AG09319 (cell line): ENCODE measurements at regions not wholly inside any gene's neighbourhood (a gene's known extent, or its start where the extent isn't known, plus 50 kb on each side); places are given as distances from the start of the nearest gene placed in this dataset.

Experiments
- DNase-seq: peaks from one replicate; pipeline ENCODE4 v3.0.0-alpha.2; 2010; ENCODE audit warnings: low read depth; ENCODE audit errors: extremely low read depth
- TF ChIP-seq, protein P1 (sequence below): IDR thresholded peaks from 2 replicates; pipeline ENCODE4 v1.5.1; 2011; ENCODE audit warnings: low read depth, mild to moderate bottlenecking, inconsistent platforms, low read length, moderate library complexity

DNA sequence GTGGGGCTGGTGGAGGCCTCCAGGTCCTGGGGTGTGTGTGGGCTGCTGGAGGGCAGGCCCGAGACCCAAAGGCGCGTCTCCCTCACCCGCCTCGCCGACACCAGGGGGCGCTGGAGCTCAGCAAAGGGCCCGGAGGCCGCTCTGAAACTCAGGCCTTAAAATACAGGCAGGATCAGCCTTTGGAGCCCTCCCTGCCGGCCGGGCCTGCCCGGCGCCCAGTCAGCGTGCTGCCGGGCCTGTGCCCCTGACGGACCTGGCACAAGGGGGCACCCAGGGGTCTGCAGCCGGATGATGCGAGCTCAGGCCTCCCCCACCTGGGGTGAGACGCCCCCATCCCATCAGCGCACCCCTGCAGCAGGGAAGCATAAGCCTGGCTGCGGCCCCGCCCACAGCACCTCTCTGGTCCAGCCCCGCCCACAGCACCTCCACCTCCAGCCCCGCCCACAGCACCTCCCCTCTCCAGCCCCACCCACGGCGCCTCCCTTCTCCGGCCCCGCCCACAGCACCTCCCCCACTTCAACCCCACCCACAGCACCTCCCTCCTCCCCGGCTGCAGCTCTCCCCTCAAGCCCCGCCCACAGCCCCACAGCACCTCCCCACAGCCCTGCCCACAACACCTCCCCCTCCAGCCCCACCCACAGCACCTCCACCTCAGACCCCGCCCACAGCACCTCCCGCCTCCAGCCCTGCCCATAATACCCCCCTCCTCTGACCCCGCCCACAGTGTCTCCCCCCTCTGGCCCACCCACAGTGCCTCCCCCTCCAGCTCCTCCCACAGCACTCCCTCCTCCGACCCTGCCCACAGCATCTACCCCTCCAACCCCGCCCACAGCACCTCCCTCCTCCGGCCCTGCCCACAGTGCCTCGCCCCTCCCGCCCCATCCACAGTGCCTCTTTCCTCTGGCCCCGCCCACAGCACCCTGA, 92.8 kb upstream of the OTOS start:
- TF ChIP-seq, protein P1, sequence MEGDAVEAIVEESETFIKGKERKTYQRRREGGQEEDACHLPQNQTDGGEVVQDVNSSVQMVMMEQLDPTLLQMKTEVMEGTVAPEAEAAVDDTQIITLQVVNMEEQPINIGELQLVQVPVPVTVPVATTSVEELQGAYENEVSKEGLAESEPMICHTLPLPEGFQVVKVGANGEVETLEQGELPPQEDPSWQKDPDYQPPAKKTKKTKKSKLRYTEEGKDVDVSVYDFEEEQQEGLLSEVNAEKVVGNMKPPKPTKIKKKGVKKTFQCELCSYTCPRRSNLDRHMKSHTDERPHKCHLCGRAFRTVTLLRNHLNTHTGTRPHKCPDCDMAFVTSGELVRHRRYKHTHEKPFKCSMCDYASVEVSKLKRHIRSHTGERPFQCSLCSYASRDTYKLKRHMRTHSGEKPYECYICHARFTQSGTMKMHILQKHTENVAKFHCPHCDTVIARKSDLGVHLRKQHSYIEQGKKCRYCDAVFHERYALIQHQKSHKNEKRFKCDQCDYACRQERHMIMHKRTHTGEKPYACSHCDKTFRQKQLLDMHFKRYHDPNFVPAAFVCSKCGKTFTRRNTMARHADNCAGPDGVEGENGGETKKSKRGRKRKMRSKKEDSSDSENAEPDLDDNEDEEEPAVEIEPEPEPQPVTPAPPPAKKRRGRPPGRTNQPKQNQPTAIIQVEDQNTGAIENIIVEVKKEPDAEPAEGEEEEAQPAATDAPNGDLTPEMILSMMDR, result peak; percentile 92
- peak; percentile 39 for DNase-seq

DNA sequence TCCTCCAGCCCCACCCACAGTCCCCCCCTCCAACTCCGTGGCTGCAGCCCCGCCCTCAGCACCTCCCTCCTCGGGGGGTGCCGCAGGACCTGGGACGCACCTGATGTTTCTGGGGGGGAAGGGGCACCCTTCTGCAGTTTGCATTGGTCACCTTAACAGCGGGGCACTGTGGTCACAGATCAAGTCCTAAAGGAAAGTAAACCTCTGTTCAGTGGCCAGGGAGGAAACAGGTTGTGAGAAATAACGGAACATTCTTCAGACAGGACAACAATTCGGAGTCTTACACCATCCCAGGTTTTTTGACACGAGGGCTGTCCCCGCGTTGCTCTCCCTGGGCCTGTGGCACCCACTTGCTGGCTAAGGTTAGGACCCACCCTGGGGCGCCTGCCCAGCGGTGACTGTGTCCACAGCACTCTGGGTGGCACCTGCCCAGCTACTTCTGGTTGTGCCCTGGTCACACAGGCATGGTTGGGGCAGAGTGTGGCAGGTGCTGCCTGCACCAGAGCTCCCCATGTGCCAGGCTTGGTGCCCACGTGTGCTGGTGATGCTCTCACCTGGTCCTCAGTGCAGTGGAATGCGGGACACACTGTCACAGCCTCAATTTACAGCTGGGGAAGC, 93.5 kb upstream of the OTOS start:
- TF ChIP-seq, protein P1, result no peak

DNA sequence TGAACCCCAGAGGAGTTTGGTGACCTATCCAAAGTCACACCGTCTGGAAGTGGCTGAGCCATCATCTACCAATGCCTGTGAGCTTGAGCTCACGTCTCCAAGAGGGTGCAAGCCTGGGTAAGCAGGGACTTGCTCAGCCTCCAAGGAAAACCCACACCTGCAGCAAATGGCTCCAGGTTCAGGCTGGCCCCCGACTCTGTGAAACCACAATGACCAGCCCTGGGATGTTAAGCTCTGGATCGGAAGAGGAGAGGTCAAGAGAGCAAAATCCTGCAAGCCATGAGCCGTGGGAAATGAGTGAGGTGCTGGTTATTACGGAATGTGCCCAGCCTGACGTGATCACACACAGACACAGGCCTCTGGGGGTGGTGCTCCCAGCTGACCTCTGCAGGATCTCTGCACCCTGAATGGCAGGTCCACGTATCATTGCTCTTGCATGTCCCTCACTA, 94.1 kb upstream of the OTOS start:
- no peak for DNase-seq
- TF ChIP-seq, protein P1, result no peak

More for the DNA sequence above, 93.5 kb upstream of the OTOS start:
- DNase-seq, result no peak

DNA sequence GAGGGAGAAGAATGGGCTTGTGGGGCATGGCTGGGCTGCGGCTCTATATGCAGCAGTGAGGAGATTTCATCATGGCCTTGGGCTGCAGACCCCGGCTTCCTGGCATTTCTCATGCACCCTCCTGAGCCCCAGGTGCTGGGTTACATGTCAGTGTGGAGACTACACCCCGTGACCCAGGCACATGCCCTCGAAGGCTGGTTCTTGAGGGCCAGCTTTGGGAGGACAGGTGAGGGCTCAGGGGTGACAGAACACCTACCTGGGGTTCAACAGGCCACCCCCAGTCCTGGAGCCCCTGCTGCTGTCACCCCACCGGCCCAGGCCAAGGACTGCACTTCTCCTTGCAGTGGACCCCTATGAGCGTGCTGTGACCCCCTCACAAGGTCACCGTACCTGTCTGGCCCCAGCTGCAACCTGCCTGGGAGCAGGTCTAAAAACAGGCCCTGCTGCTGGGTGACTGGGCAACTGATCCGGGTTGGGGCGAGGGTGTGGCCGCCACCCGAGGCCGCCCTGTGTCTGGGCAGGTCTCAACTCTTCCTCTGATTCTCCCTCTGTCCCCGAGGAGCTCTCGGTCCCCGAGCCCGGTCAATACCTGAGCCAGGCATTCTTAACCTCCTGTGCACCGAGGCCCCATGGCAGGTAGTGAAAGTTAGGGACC, 94.8 kb upstream of the OTOS start:
- DNase-seq, result no peak
- TF ChIP-seq, protein P1, result no peak

DNA sequence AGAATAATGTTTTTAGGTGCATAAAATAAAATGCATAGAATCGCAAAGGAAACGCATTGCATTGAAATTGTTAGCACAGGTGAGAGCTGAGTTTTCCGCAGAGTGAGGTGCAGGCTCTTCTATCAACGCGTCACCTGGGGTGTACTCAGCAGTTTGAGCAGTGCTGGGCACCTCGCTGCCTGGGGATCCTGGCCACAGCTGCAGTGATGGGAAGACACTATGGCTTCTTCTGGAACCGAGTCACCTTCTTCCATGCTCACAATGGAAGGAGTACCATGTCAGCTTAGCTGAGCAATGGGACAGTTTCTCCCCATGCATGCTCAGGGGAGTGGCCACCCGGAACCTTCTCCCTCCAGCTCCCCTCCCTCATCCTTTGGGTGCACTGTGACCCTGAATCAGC, 95.4 kb upstream of the OTOS start:
- no peak for DNase-seq
- TF ChIP-seq, protein P1, result no peak

DNA sequence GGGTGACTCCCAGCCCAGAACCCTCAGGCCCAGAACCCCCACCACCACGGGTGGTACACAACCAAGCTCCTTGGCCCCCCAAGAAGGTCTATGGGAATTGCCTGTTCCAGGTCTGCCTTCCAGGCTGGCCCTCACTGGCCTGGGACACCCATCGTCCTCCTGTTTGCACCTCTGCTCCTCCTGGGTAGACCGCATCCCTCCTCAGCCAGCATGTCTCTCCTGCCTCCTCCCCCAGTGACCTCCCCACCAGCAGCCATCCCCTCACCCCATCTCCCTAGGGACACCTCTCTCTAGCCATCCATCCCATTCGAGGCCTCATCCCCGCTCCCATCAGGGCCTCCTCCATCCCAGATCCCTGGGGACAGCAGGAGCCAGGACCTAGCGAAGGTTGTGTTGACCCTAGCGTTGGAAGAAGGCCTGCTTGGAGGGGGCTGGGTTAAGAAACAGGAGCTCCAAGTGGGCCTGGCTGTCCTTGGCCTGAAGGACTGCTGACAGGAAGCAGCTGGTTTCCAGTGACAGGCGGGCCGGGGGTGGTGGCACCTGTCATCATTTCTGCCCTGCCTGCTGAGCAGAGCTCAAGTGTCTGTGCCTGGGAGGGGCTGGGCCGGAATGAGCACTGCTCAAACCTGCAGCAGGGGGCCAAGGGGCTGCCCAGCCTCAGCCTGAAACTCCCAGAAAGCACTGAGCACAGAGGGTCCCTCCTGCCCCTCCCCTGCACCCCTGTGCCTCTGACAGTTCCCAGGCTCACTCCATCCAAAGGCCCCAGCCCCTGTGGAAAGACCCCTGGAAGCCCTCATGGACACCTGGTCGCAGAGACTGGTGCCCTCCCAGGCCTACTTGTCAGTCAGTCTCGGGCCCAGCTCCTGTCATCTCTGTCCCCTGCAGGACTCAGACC, 96.0 kb upstream of the OTOS start:
- TF ChIP-seq, protein P1, result no peak
- DNase-seq, result no peak
